ENCODE measurements at regions not wholly inside any gene's neighbourhood (a gene's known extent, or its start where the extent isn't known, plus 50 kb on each side); places are given as distances from the start of the nearest gene placed in this dataset.

DNA sequence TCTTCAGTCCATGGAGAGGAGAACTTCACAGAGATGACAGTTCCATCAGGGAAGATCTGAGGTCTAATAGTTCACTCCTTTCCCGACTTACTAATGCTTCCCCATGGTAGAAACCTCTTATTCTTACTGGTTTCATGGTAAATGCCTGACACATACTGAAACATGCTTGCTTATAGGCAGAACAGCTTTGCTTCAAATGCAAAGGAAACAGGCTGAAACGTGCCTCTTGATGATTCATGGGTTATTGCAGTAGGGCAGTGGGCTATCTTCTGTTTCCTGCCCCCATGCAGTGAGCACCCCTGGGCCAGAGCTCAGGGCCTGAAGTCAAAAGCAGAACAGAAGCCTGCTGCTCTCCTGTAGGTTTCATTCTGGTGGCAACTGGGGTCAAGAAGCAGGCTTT, 223.5 kb downstream of the RDH14 start:
- no peak overlapping the region for H3K27ac ChIP-seq
- no peak for TF ChIP-seq ZFX (IDR thresholded peaks at IDR 0.05; ENCODE audit: borderline replicate concordance)
- TF ChIP-seq, protein P1, sequence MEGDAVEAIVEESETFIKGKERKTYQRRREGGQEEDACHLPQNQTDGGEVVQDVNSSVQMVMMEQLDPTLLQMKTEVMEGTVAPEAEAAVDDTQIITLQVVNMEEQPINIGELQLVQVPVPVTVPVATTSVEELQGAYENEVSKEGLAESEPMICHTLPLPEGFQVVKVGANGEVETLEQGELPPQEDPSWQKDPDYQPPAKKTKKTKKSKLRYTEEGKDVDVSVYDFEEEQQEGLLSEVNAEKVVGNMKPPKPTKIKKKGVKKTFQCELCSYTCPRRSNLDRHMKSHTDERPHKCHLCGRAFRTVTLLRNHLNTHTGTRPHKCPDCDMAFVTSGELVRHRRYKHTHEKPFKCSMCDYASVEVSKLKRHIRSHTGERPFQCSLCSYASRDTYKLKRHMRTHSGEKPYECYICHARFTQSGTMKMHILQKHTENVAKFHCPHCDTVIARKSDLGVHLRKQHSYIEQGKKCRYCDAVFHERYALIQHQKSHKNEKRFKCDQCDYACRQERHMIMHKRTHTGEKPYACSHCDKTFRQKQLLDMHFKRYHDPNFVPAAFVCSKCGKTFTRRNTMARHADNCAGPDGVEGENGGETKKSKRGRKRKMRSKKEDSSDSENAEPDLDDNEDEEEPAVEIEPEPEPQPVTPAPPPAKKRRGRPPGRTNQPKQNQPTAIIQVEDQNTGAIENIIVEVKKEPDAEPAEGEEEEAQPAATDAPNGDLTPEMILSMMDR (IDR thresholded peaks at IDR 0.05): no peak

DNA sequence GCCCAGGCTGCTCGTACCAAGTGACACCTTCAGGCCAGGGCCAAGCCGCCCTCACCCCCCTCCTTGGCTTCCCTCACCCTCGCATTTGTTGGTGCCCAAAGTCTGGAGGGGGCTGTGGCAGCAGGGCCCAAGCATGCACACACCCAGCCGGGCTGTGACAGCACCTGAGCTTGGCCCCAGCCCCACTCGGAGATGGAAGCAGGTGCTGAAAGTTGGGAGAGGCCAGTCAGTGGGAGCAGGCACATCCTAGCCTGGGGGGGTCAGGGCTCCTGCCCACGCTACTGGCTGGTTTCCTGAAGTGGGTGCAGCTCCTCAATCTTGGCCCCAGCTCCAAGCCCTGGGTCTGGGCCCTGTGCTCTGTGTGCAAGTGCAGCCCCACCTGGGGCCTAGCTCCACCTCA, 228.0 kb downstream of the RDH14 start:
- TF ChIP-seq, protein P1 (IDR thresholded peaks at IDR 0.05): no peak
- TF ChIP-seq ZFX (IDR thresholded peaks at IDR 0.05; ENCODE audit: borderline replicate concordance): no peak
- H3K27ac ChIP-seq: no peak overlapping the region

DNA sequence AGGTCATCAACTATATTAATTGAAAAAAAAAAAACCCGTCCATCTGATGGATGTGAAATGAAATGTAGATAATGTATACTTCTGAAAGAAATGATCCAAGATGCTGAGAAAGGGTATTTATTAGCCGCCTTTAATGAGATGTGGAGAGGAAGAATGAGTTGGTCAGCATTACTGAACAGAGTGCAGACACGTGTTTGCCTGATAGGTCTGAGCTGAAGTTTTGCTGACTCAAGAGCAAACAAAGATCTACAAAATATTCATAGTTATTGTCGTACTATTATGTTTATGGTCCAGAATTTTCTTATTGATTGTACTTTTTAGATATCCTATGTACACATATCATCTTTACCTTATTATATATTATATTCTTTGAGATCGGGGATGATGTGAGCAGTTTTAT, 235.3 kb downstream of the RDH14 start:
- no peak overlapping the region for H3K27ac ChIP-seq
- TF ChIP-seq, protein P1 (IDR thresholded peaks at IDR 0.05): no peak
- TF ChIP-seq ZFX (IDR thresholded peaks at IDR 0.05; ENCODE audit: borderline replicate concordance): no peak

DNA sequence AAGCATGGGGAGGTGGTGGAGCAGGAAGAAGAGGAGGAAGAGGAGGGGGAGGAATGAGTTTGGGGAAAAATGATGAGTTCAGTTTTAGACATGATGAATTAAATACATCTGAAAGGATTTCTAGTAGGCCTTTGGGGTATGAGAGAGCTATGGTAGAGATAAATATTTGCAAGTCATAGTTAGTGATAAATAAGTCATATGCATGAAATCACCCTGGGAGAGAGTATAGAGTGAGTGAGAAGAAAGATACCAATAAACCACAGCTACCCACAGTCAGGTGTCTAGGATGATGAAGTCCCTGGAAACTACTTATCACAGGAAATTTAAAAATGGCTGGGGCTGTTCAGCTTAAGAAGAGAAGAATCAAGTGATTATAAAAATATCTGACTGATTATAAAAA, 240.5 kb downstream of the RDH14 start:
- no peak for TF ChIP-seq ZFX (IDR thresholded peaks at IDR 0.05; ENCODE audit: borderline replicate concordance)
- TF ChIP-seq, protein P1 (IDR thresholded peaks at IDR 0.05): no peak
- H3K27ac ChIP-seq: no peak overlapping the region

DNA sequence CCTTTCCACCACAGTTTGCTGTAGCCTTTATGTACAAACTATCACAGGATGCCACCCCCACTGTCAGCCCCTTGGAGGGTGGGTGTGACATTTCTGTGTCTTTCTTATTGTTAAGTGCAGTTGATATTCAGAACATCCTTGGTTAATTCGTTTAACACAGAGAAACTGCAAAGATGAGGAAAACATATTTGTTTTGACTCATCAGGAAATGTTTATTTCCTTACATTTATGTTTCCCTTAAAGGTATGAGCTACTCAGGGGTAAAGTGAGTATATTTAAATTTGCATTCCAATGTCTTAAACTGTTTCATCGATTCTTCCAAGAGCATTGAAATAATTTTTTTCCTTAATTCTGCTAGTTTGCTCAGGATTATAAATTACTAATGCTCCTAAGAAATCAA, 243.4 kb downstream of the RDH14 start:
- H3K27ac ChIP-seq: no peak overlapping the region
- TF ChIP-seq ZFX (IDR thresholded peaks at IDR 0.05; ENCODE audit: borderline replicate concordance): no peak

DNA sequence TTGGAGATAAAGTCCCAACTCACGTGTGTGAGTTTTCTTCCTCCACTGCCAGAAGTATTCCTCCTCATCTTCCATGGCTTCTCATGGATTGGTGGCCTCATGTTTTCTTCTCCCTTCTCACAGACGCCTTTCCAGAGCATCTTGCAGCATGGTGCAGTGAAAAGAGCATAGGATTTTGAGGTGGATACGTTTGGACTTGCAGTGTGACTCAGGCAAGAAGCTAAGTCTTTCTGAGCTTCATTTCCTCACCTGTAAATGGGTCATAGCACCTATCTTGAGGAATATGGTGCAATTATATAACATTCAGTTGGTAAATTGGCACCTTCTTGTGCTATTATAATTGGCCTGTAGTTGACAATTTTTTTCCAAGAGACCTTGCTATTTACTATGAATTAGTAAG, 247.6 kb downstream of the RDH14 start:
- no peak for TF ChIP-seq ZFX (IDR thresholded peaks at IDR 0.05; ENCODE audit: borderline replicate concordance)
- TF ChIP-seq, protein P1 (IDR thresholded peaks at IDR 0.05): no peak

DNA sequence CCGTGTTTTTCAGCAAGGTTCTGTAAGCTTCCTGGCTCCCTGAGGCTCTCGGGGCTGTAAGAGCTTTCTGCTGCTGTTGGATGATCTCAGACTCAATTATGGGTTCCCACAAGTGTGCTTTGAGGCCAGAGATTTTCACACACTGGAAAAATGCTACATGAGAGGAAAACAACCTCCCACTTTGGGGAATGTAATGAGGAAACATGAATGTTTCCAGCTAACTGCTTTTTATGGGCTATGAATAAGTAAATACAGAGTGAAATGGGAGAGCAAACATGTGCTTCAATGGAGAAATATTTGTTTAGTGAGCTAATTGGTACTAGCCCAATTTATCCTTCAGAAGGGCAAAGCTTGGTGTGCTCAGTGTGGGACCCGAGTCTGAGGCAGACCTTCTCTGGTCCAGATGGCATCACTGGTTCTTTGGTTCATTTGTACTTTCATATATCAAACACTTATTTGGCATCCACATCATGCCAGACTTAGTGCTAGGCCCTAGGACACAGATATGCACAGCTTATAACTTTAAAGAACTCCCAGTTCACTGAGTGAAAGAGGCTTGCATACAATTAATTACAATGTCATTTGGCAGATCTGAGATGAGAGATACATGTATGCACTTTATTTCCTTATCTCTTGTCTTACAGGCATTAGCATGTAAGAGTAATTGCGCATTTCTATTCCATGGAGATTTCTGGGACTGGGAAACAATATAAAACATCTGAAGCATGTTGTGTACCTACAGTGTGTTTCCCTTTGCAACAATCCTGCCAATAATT, 248.8 kb downstream of the RDH14 start:
- TF ChIP-seq, protein P1 (IDR thresholded peaks at IDR 0.05): no peak
- TF ChIP-seq ZFX (IDR thresholded peaks at IDR 0.05; ENCODE audit: borderline replicate concordance): no peak
- H3K27ac ChIP-seq: peak overlapping the region; percentile 64

More for the DNA sequence above, 247.6 kb downstream of the RDH14 start:
- H3K27ac ChIP-seq: no peak overlapping the region
